ENCODE measurements at regions not wholly inside any gene's neighbourhood (a gene's known extent, or its start where the extent isn't known, plus 50 kb on each side); places are given as distances from the start of the nearest gene placed in this dataset.
"Not testable (repeated sequence)": the region's sequence is repeated elsewhere in the genome, so short reads cannot be mapped to it uniquely, and the experiment has no call there.

GRCh38 chrY:17611256-17611655, 268.8 kb downstream of the CDY2B start:
- TF ChIP-seq CTCF (IDR thresholded peaks at IDR 0.05; ENCODE audit: insufficient read depth, low read depth, low read length); EZH2 (IDR thresholded peaks at IDR 0.05; ENCODE audit: insufficient read depth, low read length): not testable (repeated sequence)

Data from astrocyte (in vitro differentiated cells and primary cell).